ENCODE measurements at regions not wholly inside any gene's neighbourhood (a gene's known extent, or its start where the extent isn't known, plus 50 kb on each side); places are given as distances from the start of the nearest gene placed in this dataset.

- DNase-seq (ENCODE audit: insufficient read length, low spot score, missing footprints): no peak
- H3K79me2 ChIP-seq (ENCODE audit: insufficient read depth, low read length): no peaks in the 10 kb centered on the region
- TF ChIP-seq CTCF (IDR thresholded peaks at IDR 0.05; ENCODE audit: extremely low read depth, low read depth, low read length): no peak
- H4K20me1 ChIP-seq (ENCODE audit: insufficient read depth, low read length): no peaks in the 10 kb centered on the region
- H3K27me3 ChIP-seq (ENCODE audit: insufficient read depth, low read length): no peaks in the 10 kb centered on the region
- no peaks in the 10 kb centered on the region for H3K9me3 ChIP-seq (ENCODE audit: low read depth, low read length)
- H3K4me3 ChIP-seq (ENCODE audit: insufficient read depth, low read length): no peak overlapping the region
- peaks cover 4% of the 10 kb centered on the region for H3K4me1 ChIP-seq (ENCODE audit: insufficient read depth, low read length)
- no peak overlapping the region for H3K27ac ChIP-seq (ENCODE audit: low read depth, low read length)
- H2AFZ ChIP-seq (ENCODE audit: low read length): no peak overlapping the region
- no peaks in the 10 kb centered on the region for H3K36me3 ChIP-seq (ENCODE audit: insufficient read depth, low read length)
- H3K4me2 ChIP-seq (ENCODE audit: insufficient read depth, low read length): no peak overlapping the region
Measured at GRCh38 chr2:150099805-150100204, 387.7 kb downstream of the RND3 start.

DNA sequence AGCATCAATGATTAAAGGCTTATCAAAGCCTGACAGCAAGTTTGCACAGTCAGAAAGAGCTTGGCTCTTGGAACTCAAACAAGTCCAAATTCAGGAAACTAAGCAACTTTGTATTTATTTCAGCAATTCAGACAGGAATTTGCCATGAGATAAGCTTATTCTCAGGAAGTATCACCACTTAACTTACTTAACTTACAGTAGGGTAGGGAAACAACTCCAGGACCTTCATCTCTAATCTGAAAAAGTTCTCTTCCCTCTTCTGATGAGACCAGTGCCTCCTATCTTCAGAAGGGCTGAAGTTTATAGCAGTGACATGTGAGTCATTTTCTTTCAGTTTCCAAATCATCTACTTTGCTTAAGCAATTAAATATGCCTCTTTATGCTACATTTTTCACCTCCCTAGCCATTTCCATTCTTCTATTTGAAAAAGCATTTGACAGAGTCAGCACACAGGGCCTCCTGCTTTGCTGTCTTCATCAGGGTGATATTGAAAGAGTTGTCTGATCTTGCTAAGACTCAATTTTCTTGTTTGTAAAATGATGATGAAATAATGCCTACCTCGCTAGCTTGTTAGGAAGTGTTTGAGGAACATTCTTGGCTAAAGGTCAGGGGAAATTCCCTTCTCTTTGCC lies 389.5 kb downstream of the RND3 start:
- TF ChIP-seq CTCF (IDR thresholded peaks at IDR 0.05; ENCODE audit: extremely low read depth, low read depth, low read length): peak; percentile 43
- H4K20me1 ChIP-seq (ENCODE audit: insufficient read depth, low read length): no peaks in the 10 kb centered on the region
- no peaks in the 10 kb centered on the region for H3K36me3 ChIP-seq (ENCODE audit: insufficient read depth, low read length)
- H3K9me3 ChIP-seq (ENCODE audit: low read depth, low read length): no peaks in the 10 kb centered on the region
- H2AFZ ChIP-seq (ENCODE audit: low read length): peak overlapping the region; percentile 74
- H3K4me2 ChIP-seq (ENCODE audit: insufficient read depth, low read length): no peak overlapping the region
- no peak overlapping the region for H3K27ac ChIP-seq (ENCODE audit: low read depth, low read length)
- H3K4me1 ChIP-seq (ENCODE audit: insufficient read depth, low read length): peaks cover 4% of the 10 kb centered on the region
- no peaks in the 10 kb centered on the region for H3K27me3 ChIP-seq (ENCODE audit: insufficient read depth, low read length)
- no peak overlapping the region for H3K4me3 ChIP-seq (ENCODE audit: insufficient read depth, low read length)
- no peak for DNase-seq (ENCODE audit: insufficient read length, low spot score, missing footprints)
- no peaks in the 10 kb centered on the region for H3K79me2 ChIP-seq (ENCODE audit: insufficient read depth, low read length)

DNA sequence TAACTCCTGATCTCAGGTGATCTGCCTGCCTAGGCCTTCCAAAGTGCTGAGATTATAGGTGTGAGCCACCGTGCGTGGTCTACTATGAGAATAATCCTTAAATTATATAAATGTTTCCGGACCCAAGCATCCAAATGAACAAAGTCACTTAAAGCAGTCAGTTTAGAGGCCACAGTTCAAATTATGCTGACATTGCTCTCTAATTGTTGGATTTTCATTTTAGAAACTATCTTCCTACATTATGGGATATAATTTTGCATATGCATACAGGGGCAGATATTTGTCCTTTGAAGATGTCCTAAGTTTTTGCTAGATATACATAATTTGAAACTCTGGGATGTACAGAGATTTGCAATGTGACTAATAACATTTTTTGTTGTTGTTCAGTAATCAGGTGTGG lies 390.1 kb downstream of the RND3 start:
- no peak for DNase-seq (ENCODE audit: insufficient read length, low spot score, missing footprints)
- Histone ChIP-seq H3K9me3 (ENCODE audit: low read depth, low read length) (no peaks in the 10 kb centered on the region), H2AFZ (ENCODE audit: low read length) (no peak overlapping the region), H3K27me3 (ENCODE audit: insufficient read depth, low read length) (no peaks in the 10 kb centered on the region), H3K4me1 (ENCODE audit: insufficient read depth, low read length) (peaks cover 4% of the 10 kb centered on the region), H3K4me3 (ENCODE audit: insufficient read depth, low read length) (no peak overlapping the region), H3K4me2 (ENCODE audit: insufficient read depth, low read length) (no peak overlapping the region), H3K27ac (ENCODE audit: low read depth, low read length) (no peak overlapping the region), H3K36me3 (ENCODE audit: insufficient read depth, low read length) (no peaks in the 10 kb centered on the region), H3K79me2 (ENCODE audit: insufficient read depth, low read length) (no peaks in the 10 kb centered on the region), H4K20me1 (ENCODE audit: insufficient read depth, low read length) (no peaks in the 10 kb centered on the region)
- no peak for TF ChIP-seq CTCF (IDR thresholded peaks at IDR 0.05; ENCODE audit: extremely low read depth, low read depth, low read length)

GRCh38 chr2:150095361-150096095 lies 391.9 kb downstream of the RND3 start:
- no peak for TF ChIP-seq CTCF (IDR thresholded peaks at IDR 0.05; ENCODE audit: extremely low read depth, low read depth, low read length)
- no peak overlapping the region for H3K4me3 ChIP-seq (ENCODE audit: insufficient read depth, low read length)
- H4K20me1 ChIP-seq (ENCODE audit: insufficient read depth, low read length): no peaks in the 10 kb centered on the region
- H3K4me1 ChIP-seq (ENCODE audit: insufficient read depth, low read length): peaks cover 4% of the 10 kb centered on the region
- H3K79me2 ChIP-seq (ENCODE audit: insufficient read depth, low read length): no peaks in the 10 kb centered on the region
- DNase-seq (ENCODE audit: insufficient read length, low spot score, missing footprints): no peak
- no peak overlapping the region for H3K27ac ChIP-seq (ENCODE audit: low read depth, low read length)
- H3K36me3 ChIP-seq (ENCODE audit: insufficient read depth, low read length): no peaks in the 10 kb centered on the region
- H2AFZ ChIP-seq (ENCODE audit: low read length): no peak overlapping the region
- no peaks in the 10 kb centered on the region for H3K27me3 ChIP-seq (ENCODE audit: insufficient read depth, low read length)
- H3K9me3 ChIP-seq (ENCODE audit: low read depth, low read length): no peaks in the 10 kb centered on the region
- no peak overlapping the region for H3K4me2 ChIP-seq (ENCODE audit: insufficient read depth, low read length)

Data from osteoblast (primary cell).